ENCODE measurements at regions not wholly inside any gene's neighbourhood (a gene's known extent, or its start where the extent isn't known, plus 50 kb on each side); places are given as distances from the start of the nearest gene placed in this dataset.

- TF ChIP-seq CTCF (conservative IDR thresholded peaks at IDR 0.05; ENCODE audit: low read length) (no peak), EZH2phosphoT487 (IDR thresholded peaks at IDR 0.05; ENCODE audit: borderline replicate concordance) (no peak)
Measured at GRCh38 chr10:121168545-121169216, 317.5 kb downstream of the WDR11 start.
